NB4 (cell line): ENCODE measurements at regions not wholly inside any gene's neighbourhood (a gene's known extent, or its start where the extent isn't known, plus 50 kb on each side); places are given as distances from the start of the nearest gene placed in this dataset.

Experiments
- CTCF ChIP-seq: IDR thresholded peaks from one replicate; pipeline ENCODE4 v1.5.1; 2012; ENCODE audit warnings: low read depth, low read length
- MAX ChIP-seq: IDR thresholded peaks from 2 replicates; pipeline ENCODE4 v1.6.1; 2011; ENCODE audit warnings: low read depth, low read length

- TF ChIP-seq CTCF (no peak), MAX (no peak)
Measured at GRCh38 chr5:39476843-39477220, 52.1 kb upstream of the DAB2 start.
